Parathyroid adenoma (tissue), 2 donors: ENCODE measurements at regions not wholly inside any gene's neighbourhood (a gene's known extent, or its start where the extent isn't known, plus 50 kb on each side); places are given as distances from the start of the nearest gene placed in this dataset.

Experiments
- H2AFZ ChIP-seq: fragments of 300-600 bp; sonication (generic); one replicate; pipeline ENCODE4 v1.7.0; 2017; ENCODE audit warnings: antibody characterized with exemption, mild to moderate bottlenecking
- H3K27ac ChIP-seq: fragments of 300-600 bp; sonication (generic); one replicate; pipeline ENCODE4 v1.7.0; 2017
- H3K27me3 ChIP-seq: fragments of 300-600 bp; sonication (generic); one replicate; pipeline ENCODE4 v1.7.0; 2017; ENCODE audit warnings: low read length; ENCODE audit not compliant: control insufficient read depth, insufficient read depth
- H3K36me3 ChIP-seq: fragments of 300-600 bp; sonication (generic); one replicate; pipeline ENCODE4 v1.7.0; 2017; ENCODE audit warnings: low read length; ENCODE audit not compliant: control insufficient read depth, insufficient read depth
- H3K4me1 ChIP-seq: fragments of 300-600 bp; sonication (generic); one replicate; pipeline ENCODE4 v1.7.0; 2017; ENCODE audit warnings: control low read depth
- H3K4me2 ChIP-seq: fragments of 300-600 bp; sonication (generic); one replicate; pipeline ENCODE4 v1.7.0; 2017; ENCODE audit warnings: low read length
- H3K4me3 ChIP-seq: fragments of 300-600 bp; sonication (generic); one replicate; pipeline ENCODE4 v1.7.0; 2017; ENCODE audit warnings: low read depth, low read length
- H3K79me2 ChIP-seq: fragments of 300-600 bp; sonication (generic); one replicate; pipeline ENCODE4 v1.7.0; 2017; ENCODE audit warnings: control low read depth
- H3K9ac ChIP-seq: fragments of 300-600 bp; sonication (generic); one replicate; pipeline ENCODE4 v1.7.0; 2017; ENCODE audit warnings: mild to moderate bottlenecking
- H3K9me3 ChIP-seq: fragments of 300-600 bp; sonication (generic); one replicate; pipeline ENCODE4 v1.7.0; 2017; ENCODE audit warnings: low read length; ENCODE audit not compliant: control insufficient read depth
- CTCF ChIP-seq: fragments of 300-600 bp; sonication (generic); IDR thresholded peaks from one replicate; pipeline ENCODE4 v1.7.0; 2017; ENCODE audit warnings: antibody characterized with exemption, mild to moderate bottlenecking
- donor health status: primary hyperparathyroidism.

DNA sequence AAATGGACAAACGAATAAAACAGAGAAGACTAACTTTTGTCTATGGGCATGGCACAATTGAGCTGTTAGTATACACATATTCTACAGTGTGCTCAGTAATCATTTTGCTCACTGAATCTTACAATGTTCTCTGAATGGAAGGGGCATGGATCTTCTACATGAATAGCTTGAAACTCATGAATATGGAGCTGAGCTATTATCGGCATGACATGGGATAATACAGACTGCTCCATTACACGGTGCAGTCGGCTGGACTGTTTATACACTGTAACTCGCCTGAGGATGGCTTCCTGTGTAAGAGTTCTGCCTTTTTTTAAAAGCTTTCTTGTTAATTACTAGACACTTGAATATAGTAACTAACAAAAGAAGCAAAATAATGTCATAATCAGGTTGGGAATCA lies 368.5 kb upstream of the MAD2L1 start:
- Histone ChIP-seq H3K4me1 (no peaks in the 10 kb centered on the region), H3K79me2 (no peaks in the 10 kb centered on the region), H3K9ac (no peak overlapping the region), H3K9me3 (no peaks in the 10 kb centered on the region), H3K27me3 (no peaks in the 10 kb centered on the region), H3K4me2 (no peak overlapping the region), H3K36me3 (no peaks in the 10 kb centered on the region), H3K27ac (no peak overlapping the region), H2AFZ (no peak overlapping the region), H3K4me3 (no peak overlapping the region)
- no peak for TF ChIP-seq CTCF

DNA sequence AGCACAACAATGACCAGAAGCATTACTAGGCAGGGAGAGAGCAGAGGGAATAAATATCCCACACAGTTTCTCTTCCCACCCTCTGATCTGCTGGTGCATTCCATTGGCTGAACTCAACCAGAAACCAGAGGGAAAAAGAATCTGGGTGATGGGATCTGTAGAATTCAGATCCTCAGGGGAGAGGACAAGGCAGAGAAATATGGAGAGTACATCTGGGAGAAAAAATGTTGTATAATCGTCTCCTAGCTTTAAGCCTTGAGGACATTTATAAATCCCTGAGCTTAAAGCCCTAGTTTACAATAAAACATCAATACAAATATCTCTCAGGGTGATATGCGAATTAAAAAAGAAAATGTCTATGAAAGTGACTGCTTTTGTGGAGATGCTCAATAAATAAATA lies 368.1 kb upstream of the MAD2L1 start:
- H3K27me3 ChIP-seq: no peaks in the 10 kb centered on the region
- H3K4me3 ChIP-seq: no peak overlapping the region
- H3K9me3 ChIP-seq: no peaks in the 10 kb centered on the region
- H3K9ac ChIP-seq: no peak overlapping the region
- no peaks in the 10 kb centered on the region for H3K36me3 ChIP-seq
- H3K27ac ChIP-seq: no peak overlapping the region
- H3K4me1 ChIP-seq: no peaks in the 10 kb centered on the region
- no peak overlapping the region for H3K4me2 ChIP-seq
- TF ChIP-seq CTCF: no peak
- H3K79me2 ChIP-seq: no peaks in the 10 kb centered on the region
- H2AFZ ChIP-seq: no peak overlapping the region

DNA sequence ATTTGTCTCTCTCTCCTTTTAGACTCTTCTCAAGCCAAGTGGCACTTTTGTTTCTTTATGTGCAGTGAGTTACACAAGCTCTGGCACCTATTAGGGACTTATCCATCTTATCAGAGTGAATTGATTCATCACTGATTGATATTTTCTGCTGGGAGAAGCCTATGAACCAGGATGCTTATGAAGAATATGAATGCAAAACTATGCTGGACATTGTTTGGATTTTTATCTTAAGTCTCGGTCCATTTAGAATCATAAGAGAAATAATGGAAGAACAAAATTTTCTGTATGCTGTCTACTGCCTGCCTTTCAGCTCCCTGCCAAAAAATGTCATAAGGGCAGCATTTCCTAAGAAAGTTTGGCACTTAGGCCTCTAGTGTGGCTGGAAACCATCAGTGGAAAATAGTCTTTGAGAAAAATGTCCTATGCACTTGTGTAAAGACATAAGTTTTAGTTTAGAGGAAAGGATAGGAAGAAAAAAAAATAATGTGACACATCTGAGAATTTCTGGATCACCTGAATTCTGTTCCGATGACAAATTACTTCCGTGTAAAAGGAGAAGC lies 365.7 kb upstream of the MAD2L1 start:
- Histone ChIP-seq H3K27me3 (no peaks in the 10 kb centered on the region), H3K9me3 (no peaks in the 10 kb centered on the region), H3K9ac (no peak overlapping the region), H3K27ac (no peak overlapping the region), H3K4me3 (no peak overlapping the region), H3K79me2 (no peaks in the 10 kb centered on the region), H3K4me1 (no peaks in the 10 kb centered on the region), H3K36me3 (no peaks in the 10 kb centered on the region), H2AFZ (no peak overlapping the region), H3K4me2 (no peak overlapping the region)
- TF ChIP-seq CTCF: no peak

GRCh38 chr4:120431180-120431579 lies 364.5 kb upstream of the MAD2L1 start:
- no peak for TF ChIP-seq CTCF

GRCh38 chr4:120418146-120418545 lies 351.5 kb upstream of the MAD2L1 start:
- Histone ChIP-seq H3K4me3 (no peak overlapping the region), H3K9me3 (no peaks in the 10 kb centered on the region), H3K4me2 (no peak overlapping the region), H2AFZ (no peak overlapping the region), H3K79me2 (no peaks in the 10 kb centered on the region), H3K27ac (no peak overlapping the region), H3K9ac (no peak overlapping the region), H3K4me1 (no peaks in the 10 kb centered on the region), H3K27me3 (no peaks in the 10 kb centered on the region), H3K36me3 (no peaks in the 10 kb centered on the region)
- TF ChIP-seq CTCF: no peak

More at GRCh38 chr4:120431180-120431579, 364.5 kb upstream of the MAD2L1 start:
- Histone ChIP-seq H3K9me3 (no peaks in the 10 kb centered on the region), H3K27me3 (no peaks in the 10 kb centered on the region), H3K4me2 (no peak overlapping the region), H2AFZ (no peak overlapping the region), H3K9ac (no peak overlapping the region), H3K4me3 (no peak overlapping the region), H3K4me1 (no peaks in the 10 kb centered on the region), H3K36me3 (no peaks in the 10 kb centered on the region), H3K27ac (no peak overlapping the region), H3K79me2 (no peaks in the 10 kb centered on the region)
